HCT116 (cell line): ENCODE measurements at regions not wholly inside any gene's neighbourhood (a gene's known extent, or its start where the extent isn't known, plus 50 kb on each side); places are given as distances from the start of the nearest gene placed in this dataset.

Experiments used
- ATAC-seq: fragments of 200-7000 bp; cut with Tn5 transposase; 2 replicates; pipeline ENCODE4 v1.9.1; 2020; ENCODE audit warnings: mild to moderate bottlenecking, moderate library complexity
- BruUV-seq: library from RNA; stranded (reverse); fragments of 400-500 nt; replicated peaks from 2 replicates; lab custom pipeline; 2021; lab: Mats Ljungman, UMichigan
- CTCF ChIA-PET: fragments of 300-600 bp; sonication (Branson Sonifier 250); formaldehyde crosslinking; loops from one replicate; lab custom pipeline; 2021; ENCODE audit warnings: antibody characterized with exemption; lab: Charles Lee
- POLR2A ChIA-PET: fragments of 300-600, 350-600 bp; sonication (Branson Sonifier 250); formaldehyde crosslinking; loops from one replicate; lab custom pipeline; 2021; ENCODE audit warnings: antibody characterized with exemption; lab: Charles Lee
- RAD21 ChIA-PET, 2 experiments: fragments of 300-600 bp; sonication (Branson Sonifier 250); formaldehyde crosslinking; loops; one replicate each; lab custom pipeline; 2023; ENCODE audit warnings: low total read pairs in 2 of 2; ENCODE audit not compliant: uncharacterized antibody in 2 of 2, unreplicated experiment in 2 of 2, low non-redundant PET in 1 of 2; lab: Charles Lee
- DNase-seq: peaks from one replicate; pipeline ENCODE4 v3.0.0-alpha.2; 2010; ENCODE audit warnings: low read depth, low spot score
- H2AFZ ChIP-seq: fragments of 200-600 bp; shearing (Covaris generic), sonication (generic); 2 replicates; pipeline ENCODE4 v1.6.1; 2017; ENCODE audit warnings: low read depth, mixed run types, mixed read lengths, antibody characterized with exemption, low read length; ENCODE audit not compliant: poor library complexity, severe bottlenecking
- H3K27ac ChIP-seq: 2 replicates; pipeline ENCODE4 v1.5.1; 2012; ENCODE audit warnings: low read depth, low read length
- H3K27me3 ChIP-seq: fragments of 200-600 bp; sonication (generic); 2 replicates; pipeline ENCODE4 v1.6.1; 2016; ENCODE audit warnings: mixed run types, low read length, mixed read lengths; ENCODE audit not compliant: insufficient read depth
- H3K36me3 ChIP-seq, 2 experiments: fragments of 200-500 bp in 1 of 2; fragments of 200-600 bp in 1 of 2; sonication (Bioruptor generic) in 1 of 2; sonication (generic) in 1 of 2; 2 replicates each; pipeline versions ENCODE4 v1.5.1 to v1.6.1; 2014 to 2016; ENCODE audit warnings: low read length in 2 of 2, inconsistent platforms in 1 of 2, mixed read lengths in 1 of 2, mixed run types in 1 of 2; ENCODE audit not compliant: insufficient read depth in 2 of 2, control insufficient read depth in 1 of 2
- H3K4me1 ChIP-seq, 2 experiments: fragments of 200-600 bp in 1 of 2; sonication (generic) in 1 of 2; 2 replicates each; pipeline versions ENCODE4 v1.5.1 to v1.6.1; 2012 to 2017; ENCODE audit warnings: low read length in 2 of 2, inconsistent platforms in 1 of 2, mild to moderate bottlenecking in 1 of 2, mixed read lengths in 1 of 2, mixed run types in 1 of 2, moderate library complexity in 1 of 2; ENCODE audit not compliant: insufficient read depth in 2 of 2, control insufficient read depth in 1 of 2
- H3K4me2 ChIP-seq: fragments of 200-600 bp; sonication (generic); 2 replicates; pipeline ENCODE4 v1.6.1; 2017; ENCODE audit warnings: mixed run types, low read length, mixed read lengths
- H3K4me3 ChIP-seq, 2 experiments: fragments of 200-600 bp in 1 of 2; sonication (generic) in 1 of 2; replicated peaks in 1 of 2; 2 replicates each; pipeline ENCODE4 v1.5.1; 2011 to 2016; ENCODE audit warnings: low read length in 2 of 2, control low read depth in 1 of 2, low read depth in 1 of 2, mild to moderate bottlenecking in 1 of 2, mixed read lengths in 1 of 2, mixed run types in 1 of 2
- H3K79me2 ChIP-seq: fragments of 200-600 bp; sonication (generic); 2 replicates; pipeline ENCODE4 v1.6.1; 2017; ENCODE audit warnings: mild to moderate bottlenecking, mixed run types, low read length, moderate library complexity, mixed read lengths; ENCODE audit not compliant: insufficient read depth
- H3K9ac ChIP-seq: fragments of 200-600 bp; sonication (generic); 2 replicates; pipeline ENCODE4 v1.6.1; 2016; ENCODE audit warnings: low read length, mixed read lengths
- H3K9me2 ChIP-seq: fragments of 200-600 bp; sonication (generic), shearing (Covaris generic); 2 replicates; pipeline ENCODE4 v1.6.1; 2017; ENCODE audit warnings: mixed run types, mild to moderate bottlenecking, moderate library complexity; ENCODE audit not compliant: insufficient read depth
- H3K9me3 ChIP-seq, 2 experiments: fragments of 200-500 bp in 1 of 2; fragments of 200-600 bp in 1 of 2; sonication (Bioruptor generic) in 1 of 2; sonication (generic) in 1 of 2; 2 replicates each; pipeline ENCODE4 v1.6.1; 2014 to 2017; ENCODE audit warnings: low read length in 2 of 2, mixed read lengths in 2 of 2, inconsistent platforms in 1 of 2, low read depth in 1 of 2, mild to moderate bottlenecking in 1 of 2, mixed run types in 1 of 2, moderate library complexity in 1 of 2; ENCODE audit not compliant: control insufficient read depth in 1 of 2, insufficient read depth in 1 of 2
- H4K20me1 ChIP-seq: fragments of 200-600 bp; sonication (generic), shearing (Covaris generic); 2 replicates; pipeline ENCODE4 v1.6.1; 2017; ENCODE audit warnings: mixed run types, mild to moderate bottlenecking, moderate library complexity; ENCODE audit not compliant: insufficient read depth
- CBX3 ChIP-seq: IDR thresholded peaks from 2 replicates; pipeline ENCODE4 v1.6.1; 2012; ENCODE audit warnings: low read depth
- CTCF ChIP-seq, 3 experiments: fragments of 200-600 bp in 1 of 3; sonication (generic) in 1 of 3; IDR thresholded peaks in 2 of 3; conservative IDR thresholded peaks in 1 of 3; 2 replicates each; pipeline ENCODE4 v1.5.1; 2012 to 2017; ENCODE audit warnings: low read depth in 2 of 3, low read length in 2 of 3, antibody characterized with exemption in 1 of 3, borderline replicate concordance in 1 of 3, control low read depth in 1 of 3, mild to moderate bottlenecking in 1 of 3, mixed read lengths in 1 of 3, mixed run types in 1 of 3, moderate library complexity in 1 of 3; ENCODE audit not compliant: insufficient read depth in 1 of 3
- EGR1 ChIP-seq: IDR thresholded peaks from 2 replicates; pipeline ENCODE4 v1.6.1; 2012; ENCODE audit warnings: low read depth
- ELF1 ChIP-seq: IDR thresholded peaks from 2 replicates; pipeline ENCODE4 v1.6.1; 2012; ENCODE audit warnings: low read depth, borderline replicate concordance
- EZH2 ChIP-seq: fragments of 200-600 bp; sonication (generic); IDR thresholded peaks from 2 replicates; pipeline ENCODE4 v1.6.1; 2017; ENCODE audit warnings: antibody characterized with exemption, mixed run types
- EZH2phosphoT487 ChIP-seq: fragments of 200-600 bp; IDR thresholded peaks from 2 replicates; pipeline ENCODE4 v1.6.1; 2018; ENCODE audit warnings: antibody characterized with exemption, borderline replicate concordance
- FOSL1 ChIP-seq: IDR thresholded peaks from 2 replicates; pipeline ENCODE4 v1.6.1; 2012; ENCODE audit warnings: low read depth
- MAX ChIP-seq: IDR thresholded peaks from 2 replicates; pipeline ENCODE4 v1.6.1; 2012
- POLR2AphosphoS5 ChIP-seq: IDR thresholded peaks from 2 replicates; pipeline ENCODE4 v1.6.1; 2011; ENCODE audit warnings: mild to moderate bottlenecking, low read depth, low read length, moderate library complexity
- REST ChIP-seq: IDR thresholded peaks from 2 replicates; pipeline ENCODE4 v1.6.1; 2012; ENCODE audit warnings: low read depth
- SP1 ChIP-seq: IDR thresholded peaks from 2 replicates; pipeline ENCODE4 v1.6.1; 2012; ENCODE audit warnings: low read depth
- SRF ChIP-seq: IDR thresholded peaks from 2 replicates; pipeline ENCODE4 v1.6.1; 2012; ENCODE audit warnings: low read depth
- TCF7L2 ChIP-seq: IDR thresholded peaks from 2 replicates; pipeline ENCODE4 v1.7.0; 2011; ENCODE audit warnings: borderline replicate concordance, inconsistent platforms; ENCODE audit not compliant: insufficient read depth, insufficient read length; ENCODE audit errors: extremely low read depth
- YY1 ChIP-seq: IDR thresholded peaks from 2 replicates; pipeline ENCODE4 v1.6.1; 2011; ENCODE audit warnings: low read length, low read depth, moderate library complexity, mild to moderate bottlenecking; ENCODE audit not compliant: insufficient replicate concordance; ENCODE audit errors: extremely low read depth
- ZFX ChIP-seq: fragments of 450-650 bp; IDR thresholded peaks from 2 replicates; pipeline ENCODE4 v1.6.1; 2017
- ZNF274 ChIP-seq: fragments of 200-500 bp; sonication (Bioruptor generic); IDR thresholded peaks from 2 replicates; pipeline ENCODE4 v1.6.1; 2014; ENCODE audit warnings: mild to moderate bottlenecking, low read depth, low read length, inconsistent platforms
- intact Hi-C: fragments of 100-400 bp; cut with micrococcal nuclease; formaldehyde crosslinking; loops from 2 replicates; pipeline ENCODE4 v1.10.0; 2022
- TF ChIP-seq, protein P1 (sequence below): IDR thresholded peaks from 2 replicates; pipeline ENCODE4 v1.6.1; 2012

DNA sequence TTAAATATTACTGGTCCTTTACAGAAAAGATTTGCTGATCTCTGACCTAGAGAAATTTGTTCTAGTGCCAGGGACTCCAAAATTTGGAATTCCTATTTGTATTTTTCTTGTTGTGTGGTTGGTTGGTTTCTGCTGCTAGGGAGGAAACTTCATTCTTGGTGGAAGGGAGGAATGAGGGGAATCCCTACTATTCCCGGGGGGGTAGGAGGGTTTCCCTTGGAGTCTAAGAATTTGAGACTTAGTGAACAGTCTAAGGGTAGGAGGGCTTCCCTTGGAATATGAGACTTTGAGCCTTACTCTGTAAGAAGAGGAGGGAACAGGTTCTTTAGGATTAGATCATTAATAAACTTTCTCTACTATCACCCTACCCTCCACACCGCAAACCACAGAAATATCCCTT, 67.1 kb upstream of the ADGRF1 start:
- RAD21 ChIA-PET, result no interaction called here
- no peak for TF ChIP-seq SRF
- TF ChIP-seq REST, result no peak
- no peak for TF ChIP-seq POLR2AphosphoS5
- no peak for TF ChIP-seq EZH2
- TF ChIP-seq, protein P1, sequence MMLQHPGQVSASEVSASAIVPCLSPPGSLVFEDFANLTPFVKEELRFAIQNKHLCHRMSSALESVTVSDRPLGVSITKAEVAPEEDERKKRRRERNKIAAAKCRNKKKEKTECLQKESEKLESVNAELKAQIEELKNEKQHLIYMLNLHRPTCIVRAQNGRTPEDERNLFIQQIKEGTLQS, result no peak
- no peak for TF ChIP-seq ELF1
- no peak for TF ChIP-seq CTCF (IDR thresholded peaks at IDR 0.05 in 2 of 3, conservative IDR thresholded peaks at IDR 0.05 in 1 of 3; ENCODE audit: borderline replicate concordance in 1 of 3, insufficient read depth in 1 of 3, low read depth in 2 of 3, low read length in 2 of 3)
- TF ChIP-seq EZH2phosphoT487, result no peak
- no peak for TF ChIP-seq YY1
- TF ChIP-seq CBX3, result no peak
- TF ChIP-seq EGR1, result no peak
- TF ChIP-seq ZNF274, result no peak
- no peak for TF ChIP-seq FOSL1
- TF ChIP-seq ZFX, result no peak
- no peak for TF ChIP-seq MAX
- no peak for TF ChIP-seq TCF7L2
- TF ChIP-seq SP1, result no peak
- TF ChIP-seq, all 23 proteins: peak for 0
- ChIA-PET POLR2A (no interaction called here), CTCF (no interaction called here)
- peaks cover 5 to 22% of the 10 kb centered on the region in 2 experiments for H3K4me1 ChIP-seq
- H2AFZ ChIP-seq, result no peak overlapping the region
- no peak overlapping the region for H3K4me2 ChIP-seq
- DNase-seq (no peak), ATAC-seq (no peak)
- no peaks in the 10 kb centered on the region for H3K79me2 ChIP-seq
- no peaks in the 10 kb centered on the region for H3K9me2 ChIP-seq
- H3K4me3 ChIP-seq, result no peak overlapping the region
- H3K27ac ChIP-seq, result no peak overlapping the region
- H3K27me3 ChIP-seq, result no peaks in the 10 kb centered on the region
- no peaks in the 10 kb centered on the region for H3K36me3 ChIP-seq
- intact Hi-C loops, result no loop called here
- H4K20me1 ChIP-seq, result no peaks in the 10 kb centered on the region
- H3K9me3 ChIP-seq, result no peaks in the 10 kb centered on the region
- no TSS peak for BruUV-seq
- H3K9ac ChIP-seq, result no peak overlapping the region
